ENCODE measurements at regions not wholly inside any gene's neighbourhood (a gene's known extent, or its start where the extent isn't known, plus 50 kb on each side); places are given as distances from the start of the nearest gene placed in this dataset.

- ATAC-seq = no peak
- TF ChIP-seq SNAI2 (CRISPR knock-in tag; IDR thresholded peaks at IDR 0.05) = no peak
- TF ChIP-seq CREB5 (CRISPR knock-in tag; IDR thresholded peaks at IDR 0.05; ENCODE audit: low read depth) = no peak
- TF ChIP-seq BACH2 (CRISPR knock-in tag; IDR thresholded peaks at IDR 0.05; ENCODE audit: borderline replicate concordance) = no peak
- TF ChIP-seq POU6F1 (CRISPR knock-in tag; IDR thresholded peaks at IDR 0.05; ENCODE audit: borderline replicate concordance, low read depth) = no peak
- TF ChIP-seq ISL1 (CRISPR knock-in tag; IDR thresholded peaks at IDR 0.05) = no peak
- TF ChIP-seq ZC3H10 (CRISPR knock-in tag; IDR thresholded peaks at IDR 0.05) = no peak
- TF ChIP-seq OSR1 (CRISPR knock-in tag; IDR thresholded peaks at IDR 0.05) = no peak
- no peak for TF ChIP-seq ZFP30 (CRISPR knock-in tag; IDR thresholded peaks at IDR 0.05)
- TF ChIP-seq TCF4 (CRISPR knock-in tag; IDR thresholded peaks at IDR 0.05; ENCODE audit: borderline replicate concordance) = no peak
- TF ChIP-seq ZNF70 (CRISPR knock-in tag; IDR thresholded peaks at IDR 0.05) = no peak
- TF ChIP-seq GLIS3 (CRISPR knock-in tag; IDR thresholded peaks at IDR 0.05) = no peak
- TF ChIP-seq ZFP3 (CRISPR knock-in tag; IDR thresholded peaks at IDR 0.05) = no peak
- TF ChIP-seq CSDC2 (CRISPR knock-in tag; IDR thresholded peaks at IDR 0.05) = no peak
- no peak for TF ChIP-seq TOX (CRISPR knock-in tag; IDR thresholded peaks at IDR 0.05; ENCODE audit: borderline replicate concordance)
Observed at GRCh38 chr2:151037434-151037833, 224.2 kb downstream of the RBM43 start.

GRCh38 chr2:151033271-151034248, 228.1 kb downstream of the RBM43 start:
- TF ChIP-seq TOX (CRISPR knock-in tag; IDR thresholded peaks at IDR 0.05; ENCODE audit: borderline replicate concordance) (no peak), CREB5 (CRISPR knock-in tag; IDR thresholded peaks at IDR 0.05; ENCODE audit: low read depth) (no peak), BACH2 (CRISPR knock-in tag; IDR thresholded peaks at IDR 0.05; ENCODE audit: borderline replicate concordance) (no peak), ZNF8 (CRISPR knock-in tag; IDR thresholded peaks at IDR 0.05) (no peak), ARNTL (CRISPR knock-in tag; IDR thresholded peaks at IDR 0.05; ENCODE audit: borderline replicate concordance, low read depth) (no peak), ISL1 (CRISPR knock-in tag; IDR thresholded peaks at IDR 0.05) (peak; percentile 64), TCF4 (CRISPR knock-in tag; IDR thresholded peaks at IDR 0.05; ENCODE audit: borderline replicate concordance) (peak; percentile 38; the same call in 1 of the 2 replicates), OSR1 (CRISPR knock-in tag; IDR thresholded peaks at IDR 0.05) (no peak), GLIS3 (CRISPR knock-in tag; IDR thresholded peaks at IDR 0.05) (no peak), ZC3H10 (CRISPR knock-in tag; IDR thresholded peaks at IDR 0.05) (peak; percentile 29; the same call in 1 of the 2 replicates), SNAI2 (CRISPR knock-in tag; IDR thresholded peaks at IDR 0.05) (no peak), ZNF565 (CRISPR knock-in tag; conservative IDR thresholded peaks at IDR 0.05; ENCODE audit: low read depth) (no peak), ZFP30 (CRISPR knock-in tag; IDR thresholded peaks at IDR 0.05) (no peak), TSHZ2 (CRISPR knock-in tag; IDR thresholded peaks at IDR 0.05) (0 out of 2 replicates have a peak, but pooled peaks have one; percentile 48), CSRNP3 (CRISPR knock-in tag; IDR thresholded peaks at IDR 0.05) (peak; percentile 56; the same call in 1 of the 2 replicates)

More at GRCh38 chr2:151033271-151034248, 228.1 kb downstream of the RBM43 start:
- peak; percentile 61 for ATAC-seq
